Loucy (cell line): ENCODE measurements at regions not wholly inside any gene's neighbourhood (a gene's known extent, or its start where the extent isn't known, plus 50 kb on each side); places are given as distances from the start of the nearest gene placed in this dataset.

Source experiments
- CTCF ChIP-seq: fragments of 200-600 bp; sonication (generic); conservative IDR thresholded peaks from 2 replicates; pipeline ENCODE4 v1.5.1; 2014; ENCODE audit warnings: mild to moderate bottlenecking, antibody characterized with exemption, low read length
- EZH2phosphoT487 ChIP-seq: fragments of 200-600 bp; IDR thresholded peaks from 2 replicates; pipeline ENCODE4 v1.6.1; 2018; ENCODE audit warnings: antibody characterized with exemption, mild to moderate bottlenecking, moderate library complexity, borderline replicate concordance

DNA sequence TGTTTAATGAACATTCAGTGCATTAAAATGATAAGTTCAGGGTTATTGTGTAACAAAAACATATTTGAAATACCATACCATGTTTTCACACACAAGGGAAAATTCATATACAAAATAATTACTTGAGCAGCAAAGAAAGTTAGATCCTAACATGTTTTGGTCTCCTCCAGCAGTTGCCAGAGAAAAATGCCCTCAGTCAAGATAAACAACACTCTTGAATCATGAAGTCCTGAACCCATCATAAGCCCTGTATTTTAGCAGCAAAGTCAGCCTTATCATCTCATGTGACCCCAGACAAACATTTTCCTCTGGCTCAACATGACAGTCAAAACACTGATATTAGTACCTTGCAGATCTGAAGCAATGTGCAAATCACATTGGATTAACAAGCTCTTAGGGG, 1541.1 kb upstream of the WWC1 start:
- TF ChIP-seq CTCF (no peak), EZH2phosphoT487 (no peak)
